ENCODE measurements at regions not wholly inside any gene's neighbourhood (a gene's known extent, or its start where the extent isn't known, plus 50 kb on each side); places are given as distances from the start of the nearest gene placed in this dataset.

DNA sequence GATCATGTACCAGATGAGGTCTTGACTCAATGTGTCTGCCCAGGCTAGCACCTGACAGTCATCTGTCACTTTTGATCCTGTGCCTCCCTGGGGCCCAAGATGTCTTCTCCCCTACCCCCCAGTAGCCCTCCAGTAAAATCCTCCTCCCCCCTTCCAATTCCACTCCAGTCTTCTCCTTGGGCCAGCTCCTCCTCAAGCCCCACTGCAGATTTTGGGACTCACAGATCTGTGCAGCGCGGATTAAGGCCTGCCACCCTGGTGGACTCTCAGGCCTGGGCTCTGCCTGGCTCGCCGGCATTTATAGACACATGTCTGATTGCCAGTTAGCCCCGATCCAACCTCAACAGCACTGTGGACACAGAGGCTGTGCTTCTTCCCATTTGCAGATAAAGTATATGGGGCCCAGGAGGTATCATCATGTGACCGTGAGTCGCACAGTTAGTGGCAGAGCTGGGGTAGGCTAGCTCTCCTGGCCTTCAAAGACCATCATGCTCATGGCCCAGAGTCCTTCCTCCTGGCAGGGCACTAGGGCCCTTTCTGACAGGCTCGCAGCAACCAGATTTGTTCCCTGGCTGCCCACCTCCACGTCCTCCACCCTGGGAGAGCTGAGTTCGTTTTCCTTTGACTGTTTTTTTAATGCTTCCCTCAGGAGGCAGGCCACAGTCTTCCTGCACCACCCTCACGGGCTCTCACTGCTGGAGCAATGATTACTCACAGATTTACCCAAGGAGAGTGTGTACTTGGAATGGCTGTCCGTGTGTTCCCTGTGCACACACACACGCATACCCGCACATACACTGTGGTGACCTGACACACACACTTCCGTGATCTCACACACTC lies 98.3 kb upstream of the DIO3 start:
- Histone ChIP-seq H3K27ac (ENCODE audit: low read length) (no peak overlapping the region), H4K20me1 (ENCODE audit: insufficient read depth, low read length) (no peaks in the 10 kb centered on the region), H3K9me3 (replicated peaks; ENCODE audit: insufficient read depth, low read length) (no peaks in the 10 kb centered on the region), H3K4me3 (ENCODE audit: low read length) (no peak overlapping the region), H3K9me2 (replicated peaks; ENCODE audit: insufficient read depth, low read length) (no peaks in the 10 kb centered on the region), H3F3A (ENCODE audit: insufficient read depth, low read length) (no peaks in the 10 kb centered on the region), H3K4me2 (ENCODE audit: low read depth, low read length) (no peak overlapping the region), H3K9ac (ENCODE audit: low read length) (no peak overlapping the region), H2AFZ (ENCODE audit: low read length) (no peak overlapping the region), H3K27me3 (replicated peaks; ENCODE audit: insufficient read depth, low read length) (peaks cover 38% of the 10 kb centered on the region), H3K36me3 (replicated peaks; ENCODE audit: insufficient read depth, low read length) (no peaks in the 10 kb centered on the region), H3K79me2 (ENCODE audit: low read length) (no peaks in the 10 kb centered on the region), H3K4me1 (ENCODE audit: low read length) (no peaks in the 10 kb centered on the region)
- no peak for DNase-seq
- TF ChIP-seq, protein P1, sequence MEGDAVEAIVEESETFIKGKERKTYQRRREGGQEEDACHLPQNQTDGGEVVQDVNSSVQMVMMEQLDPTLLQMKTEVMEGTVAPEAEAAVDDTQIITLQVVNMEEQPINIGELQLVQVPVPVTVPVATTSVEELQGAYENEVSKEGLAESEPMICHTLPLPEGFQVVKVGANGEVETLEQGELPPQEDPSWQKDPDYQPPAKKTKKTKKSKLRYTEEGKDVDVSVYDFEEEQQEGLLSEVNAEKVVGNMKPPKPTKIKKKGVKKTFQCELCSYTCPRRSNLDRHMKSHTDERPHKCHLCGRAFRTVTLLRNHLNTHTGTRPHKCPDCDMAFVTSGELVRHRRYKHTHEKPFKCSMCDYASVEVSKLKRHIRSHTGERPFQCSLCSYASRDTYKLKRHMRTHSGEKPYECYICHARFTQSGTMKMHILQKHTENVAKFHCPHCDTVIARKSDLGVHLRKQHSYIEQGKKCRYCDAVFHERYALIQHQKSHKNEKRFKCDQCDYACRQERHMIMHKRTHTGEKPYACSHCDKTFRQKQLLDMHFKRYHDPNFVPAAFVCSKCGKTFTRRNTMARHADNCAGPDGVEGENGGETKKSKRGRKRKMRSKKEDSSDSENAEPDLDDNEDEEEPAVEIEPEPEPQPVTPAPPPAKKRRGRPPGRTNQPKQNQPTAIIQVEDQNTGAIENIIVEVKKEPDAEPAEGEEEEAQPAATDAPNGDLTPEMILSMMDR (IDR thresholded peaks at IDR 0.05; ENCODE audit: low read length), result no peak
- TF ChIP-seq EZH2 (optimal IDR thresholded peaks at IDR 0.05; ENCODE audit: low read depth, low read length) (no peak), EZH2phosphoT487 (IDR thresholded peaks at IDR 0.05; ENCODE audit: low read length) (no peak)

DNA sequence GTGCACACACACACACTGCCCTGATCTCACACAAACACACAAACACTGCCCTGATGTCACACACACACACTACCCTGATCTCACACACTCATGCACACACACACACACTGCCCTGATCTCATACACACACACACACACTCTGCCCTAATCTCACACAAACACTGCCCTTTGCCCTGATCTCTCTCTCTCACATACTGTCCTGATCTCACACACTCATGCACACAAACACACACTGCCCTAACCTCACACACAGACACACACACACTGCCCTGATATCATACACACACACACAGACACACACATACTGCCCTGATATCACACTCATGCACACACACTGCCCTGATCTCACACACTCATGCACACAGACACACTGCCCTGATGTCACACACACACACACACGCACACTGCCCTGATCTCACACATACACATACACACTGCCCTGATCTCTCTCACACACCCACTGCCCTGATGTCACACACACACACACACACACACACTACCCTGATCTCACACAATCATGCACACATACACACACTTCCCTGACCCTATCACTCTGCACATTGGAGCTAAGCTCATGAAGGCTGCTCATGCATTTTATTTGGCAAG lies 97.6 kb upstream of the DIO3 start:
- no peaks in the 10 kb centered on the region for H3K9me2 ChIP-seq (replicated peaks; ENCODE audit: insufficient read depth, low read length)
- no peak for TF ChIP-seq EZH2phosphoT487 (IDR thresholded peaks at IDR 0.05; ENCODE audit: low read length)
- TF ChIP-seq, protein P1 (IDR thresholded peaks at IDR 0.05; ENCODE audit: low read length), result no peak
- no peak for TF ChIP-seq EZH2 (optimal IDR thresholded peaks at IDR 0.05; ENCODE audit: low read depth, low read length)
- H3K27ac ChIP-seq (ENCODE audit: low read length), result no peak overlapping the region
- H3K4me1 ChIP-seq (ENCODE audit: low read length), result no peaks in the 10 kb centered on the region
- peaks cover 33% of the 10 kb centered on the region for H3K27me3 ChIP-seq (replicated peaks; ENCODE audit: insufficient read depth, low read length)
- H3F3A ChIP-seq (ENCODE audit: insufficient read depth, low read length), result no peaks in the 10 kb centered on the region
- no peaks in the 10 kb centered on the region for H3K36me3 ChIP-seq (replicated peaks; ENCODE audit: insufficient read depth, low read length)
- no peak overlapping the region for H3K4me2 ChIP-seq (ENCODE audit: low read depth, low read length)
- no peak overlapping the region for H2AFZ ChIP-seq (ENCODE audit: low read length)
- no peaks in the 10 kb centered on the region for H4K20me1 ChIP-seq (ENCODE audit: insufficient read depth, low read length)
- no peaks in the 10 kb centered on the region for H3K9me3 ChIP-seq (replicated peaks; ENCODE audit: insufficient read depth, low read length)
- DNase-seq, result no peak
- no peak overlapping the region for H3K9ac ChIP-seq (ENCODE audit: low read length)
- H3K4me3 ChIP-seq (ENCODE audit: low read length), result no peak overlapping the region
- no peaks in the 10 kb centered on the region for H3K79me2 ChIP-seq (ENCODE audit: low read length)

DNA sequence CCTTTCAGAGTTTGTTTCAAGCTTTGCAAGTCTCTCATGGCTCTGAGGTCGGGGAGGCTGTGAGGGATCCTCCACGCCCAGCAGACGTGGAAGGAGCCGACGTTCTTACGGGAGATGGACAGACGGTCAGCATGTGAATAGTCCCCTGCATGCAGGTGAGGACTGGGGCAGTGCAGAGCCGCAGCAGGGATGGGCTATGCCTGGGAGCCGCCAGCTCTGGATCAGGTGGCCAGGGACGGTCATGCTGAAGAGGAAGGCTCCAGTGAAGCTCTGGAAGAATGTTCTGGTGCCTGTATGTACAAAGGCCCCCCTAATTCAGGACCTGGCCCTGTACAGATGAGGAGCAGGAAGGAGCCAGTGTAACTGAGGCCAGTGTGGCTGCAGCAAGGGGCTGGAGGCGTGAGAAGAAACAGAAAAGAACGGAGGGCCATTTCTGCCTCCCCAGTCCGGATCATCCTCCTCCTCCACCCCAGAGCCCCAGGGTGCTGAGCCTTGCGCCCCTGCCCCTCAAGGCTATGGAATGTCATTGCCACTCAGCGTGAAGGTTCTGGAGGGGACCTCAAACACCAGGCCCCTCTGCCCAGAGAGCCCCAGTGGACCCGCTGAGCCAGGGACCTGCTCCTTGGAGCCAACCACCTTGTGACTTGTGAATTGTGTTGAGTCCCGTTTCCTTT lies 96.8 kb upstream of the DIO3 start:
- no peak for DNase-seq
- Histone ChIP-seq H2AFZ (ENCODE audit: low read length) (no peak overlapping the region), H4K20me1 (ENCODE audit: insufficient read depth, low read length) (no peaks in the 10 kb centered on the region), H3K36me3 (replicated peaks; ENCODE audit: insufficient read depth, low read length) (no peaks in the 10 kb centered on the region), H3K9ac (ENCODE audit: low read length) (no peak overlapping the region), H3K79me2 (ENCODE audit: low read length) (no peaks in the 10 kb centered on the region), H3K27ac (ENCODE audit: low read length) (no peak overlapping the region), H3K4me1 (ENCODE audit: low read length) (no peaks in the 10 kb centered on the region), H3K4me3 (ENCODE audit: low read length) (no peak overlapping the region), H3F3A (ENCODE audit: insufficient read depth, low read length) (no peaks in the 10 kb centered on the region), H3K9me3 (replicated peaks; ENCODE audit: insufficient read depth, low read length) (no peaks in the 10 kb centered on the region), H3K27me3 (replicated peaks; ENCODE audit: insufficient read depth, low read length) (peaks cover 27% of the 10 kb centered on the region), H3K9me2 (replicated peaks; ENCODE audit: insufficient read depth, low read length) (no peaks in the 10 kb centered on the region), H3K4me2 (ENCODE audit: low read depth, low read length) (no peak overlapping the region)
- TF ChIP-seq, protein P1 (IDR thresholded peaks at IDR 0.05; ENCODE audit: low read length), result no peak
- no peak for TF ChIP-seq EZH2phosphoT487 (IDR thresholded peaks at IDR 0.05; ENCODE audit: low read length)
- TF ChIP-seq EZH2 (optimal IDR thresholded peaks at IDR 0.05; ENCODE audit: low read depth, low read length), result no peak

All from MM.1S (cell line).